Cardiac muscle cell (in vitro differentiated cells and primary cell): ENCODE measurements at regions not wholly inside any gene's neighbourhood (a gene's known extent, or its start where the extent isn't known, plus 50 kb on each side); places are given as distances from the start of the nearest gene placed in this dataset.
"Not testable (repeated sequence)": the region's sequence is repeated elsewhere in the genome, so short reads cannot be mapped to it uniquely, and the experiment has no call there.

ENCODE experiments used
- DNase-seq, 2 donors: peaks; one replicate each; pipeline versions ENCODE4 v3.0.0 to v3.0.0-alpha.2; 2010 to 2017; ENCODE audit warnings: low read depth in 1 of 2, low spot score in 1 of 2
- H3K27ac ChIP-seq: fragments of 200-600 bp; sonication (generic); 2 replicates; pipeline ENCODE4 v1.5.1; 2016
- H3K27me3 ChIP-seq: fragments of 200-600 bp; sonication (generic); 2 replicates; pipeline ENCODE4 v1.6.0; 2016; ENCODE audit warnings: control low read depth
- H3K36me3 ChIP-seq: fragments of 200-600 bp; sonication (generic); 2 replicates; pipeline ENCODE4 v1.5.1; 2016; ENCODE audit warnings: control low read depth
- H3K4me1 ChIP-seq: fragments of 200-600 bp; sonication (generic); 2 replicates; pipeline ENCODE4 v1.8.1; 2017; ENCODE audit warnings: low read depth, mild to moderate bottlenecking, mixed run types
- H3K4me3 ChIP-seq: fragments of 200-600 bp; sonication (generic); 2 replicates; pipeline ENCODE4 v1.5.1; 2016; ENCODE audit warnings: mild to moderate bottlenecking
- H3K9me3 ChIP-seq: fragments of 200-600 bp; sonication (generic); 2 replicates; pipeline ENCODE4 v1.5.1; 2017; ENCODE audit warnings: low read depth, mild to moderate bottlenecking, control low read depth
- CTCF ChIP-seq: IDR thresholded peaks from 2 replicates; pipeline ENCODE4 v1.5.1; 2012; ENCODE audit warnings: low read depth, mild to moderate bottlenecking, low read length

- H3K36me3 ChIP-seq, DNase-seq, H3K27ac ChIP-seq, H3K9me3 ChIP-seq, H3K4me3 ChIP-seq, H3K4me1 ChIP-seq, H3K27me3 ChIP-seq: not testable (repeated sequence)
Observed at GRCh38 chr4:17436047-17436749, 75.7 kb downstream of the QDPR start.

- no peak for DNase-seq
- Histone ChIP-seq H3K9me3 (no peaks in the 10 kb centered on the region), H3K27me3 (no peaks in the 10 kb centered on the region), H3K27ac (no peak overlapping the region), H3K36me3 (no peaks in the 10 kb centered on the region), H3K4me1 (no peaks in the 10 kb centered on the region), H3K4me3 (no peak overlapping the region)
- no peak for TF ChIP-seq CTCF
Observed at GRCh38 chr4:17433827-17434226, 78.1 kb downstream of the QDPR start.

GRCh38 chr4:17427991-17428390, 83.9 kb downstream of the QDPR start:
- H3K9me3 ChIP-seq = no peaks in the 10 kb centered on the region
- no peak overlapping the region for H3K27ac ChIP-seq
- no peaks in the 10 kb centered on the region for H3K4me1 ChIP-seq

GRCh38 chr4:17426222-17426621, 85.7 kb downstream of the QDPR start:
- H3K36me3 ChIP-seq = no peaks in the 10 kb centered on the region
- DNase-seq = no peak
- H3K27ac ChIP-seq = no peak overlapping the region
- no peaks in the 10 kb centered on the region for H3K4me1 ChIP-seq
- no peaks in the 10 kb centered on the region for H3K9me3 ChIP-seq
- no peak overlapping the region for H3K4me3 ChIP-seq
- H3K27me3 ChIP-seq = no peaks in the 10 kb centered on the region
- TF ChIP-seq CTCF = no peak

More at GRCh38 chr4:17427991-17428390, 83.9 kb downstream of the QDPR start:
- no peaks in the 10 kb centered on the region for H3K36me3 ChIP-seq
- H3K4me3 ChIP-seq = no peak overlapping the region
- no peak for TF ChIP-seq CTCF
- no peak for DNase-seq
- H3K27me3 ChIP-seq = no peaks in the 10 kb centered on the region

GRCh38 chr4:17418010-17418409, 93.9 kb downstream of the QDPR start:
- Histone ChIP-seq H3K4me1 (no peaks in the 10 kb centered on the region), H3K27me3 (no peaks in the 10 kb centered on the region), H3K4me3 (no peak overlapping the region), H3K9me3 (no peaks in the 10 kb centered on the region), H3K27ac (no peak overlapping the region), H3K36me3 (no peaks in the 10 kb centered on the region)
- no peak for DNase-seq
- TF ChIP-seq CTCF = no peak

GRCh38 chr4:17414392-17414791, 97.5 kb downstream of the QDPR start:
- DNase-seq = no peak
- no peaks in the 10 kb centered on the region for H3K9me3 ChIP-seq
- no peaks in the 10 kb centered on the region for H3K27me3 ChIP-seq
- no peak overlapping the region for H3K4me3 ChIP-seq
- no peak overlapping the region for H3K27ac ChIP-seq
- TF ChIP-seq CTCF = no peak
- H3K36me3 ChIP-seq = no peaks in the 10 kb centered on the region
- H3K4me1 ChIP-seq = no peaks in the 10 kb centered on the region
